HG03442 (cell line): ENCODE measurements at regions not wholly inside any gene's neighbourhood (a gene's known extent, or its start where the extent isn't known, plus 50 kb on each side); places are given as distances from the start of the nearest gene placed in this dataset.
"Not testable (repeated sequence)": the region's sequence is repeated elsewhere in the genome, so short reads cannot be mapped to it uniquely, and the experiment has no call there.

Experiments
- ATAC-seq: cut with Tn5 transposase; IDR thresholded peaks from one replicate; pipeline ENCODE4 v1.9.1; 2021; ENCODE audit warnings: mild to moderate bottlenecking, moderate library complexity; ENCODE audit not compliant: unreplicated experiment

GRCh38 chr1:94304553-94304952 is 67.2 kb upstream of the ARHGAP29 start:
- no peak for ATAC-seq

GRCh38 chr1:94303005-94303404 is 65.6 kb upstream of the ARHGAP29 start:
- no peak for ATAC-seq

GRCh38 chr1:94302497-94302896 is 65.1 kb upstream of the ARHGAP29 start:
- ATAC-seq: no peak

- no peak for ATAC-seq
These were observed 63.8 kb upstream of the ARHGAP29 start for GRCh38 chr1:94301186-94301585.

GRCh38 chr1:94300731-94301130 is 63.3 kb upstream of the ARHGAP29 start:
- ATAC-seq: no peak

- ATAC-seq: no peak
These were observed 62.5 kb upstream of the ARHGAP29 start for GRCh38 chr1:94299627-94300553.

- no peak for ATAC-seq
These were observed 61.5 kb upstream of the ARHGAP29 start for GRCh38 chr1:94298861-94299260.

- ATAC-seq: no peak
These were observed 58.6 kb upstream of the ARHGAP29 start for GRCh38 chr1:94296018-94296417.

GRCh38 chr1:94292978-94293377 is 55.6 kb upstream of the ARHGAP29 start:
- ATAC-seq: not testable (repeated sequence)

GRCh38 chr1:94289244-94289643 is 51.9 kb upstream of the ARHGAP29 start:
- not testable (repeated sequence) for ATAC-seq
